ENCODE measurements at regions not wholly inside any gene's neighbourhood (a gene's known extent, or its start where the extent isn't known, plus 50 kb on each side); places are given as distances from the start of the nearest gene placed in this dataset.

DNA sequence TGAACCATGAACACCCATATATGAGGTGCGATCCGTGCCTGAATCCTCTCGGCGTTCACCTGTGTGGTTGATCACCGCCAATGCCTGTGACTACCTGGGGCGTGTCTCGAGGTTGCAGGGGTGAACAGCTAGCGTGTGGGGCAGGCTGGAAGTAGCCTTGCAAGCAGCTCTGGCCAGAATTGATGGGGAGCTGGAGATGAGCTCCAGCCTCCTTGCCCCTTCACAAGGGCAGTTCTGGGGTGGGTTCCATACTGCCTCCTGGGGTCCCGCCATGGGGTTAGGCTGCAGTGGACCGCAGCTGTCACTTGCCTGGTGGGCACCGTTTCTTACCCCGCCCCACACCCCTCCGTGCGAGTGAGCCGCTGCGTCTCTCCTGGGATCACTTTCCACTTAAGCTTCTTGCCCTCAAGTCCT is 154.5 kb upstream of the SOX1 start:
- DNase-seq, result no peak

DNA sequence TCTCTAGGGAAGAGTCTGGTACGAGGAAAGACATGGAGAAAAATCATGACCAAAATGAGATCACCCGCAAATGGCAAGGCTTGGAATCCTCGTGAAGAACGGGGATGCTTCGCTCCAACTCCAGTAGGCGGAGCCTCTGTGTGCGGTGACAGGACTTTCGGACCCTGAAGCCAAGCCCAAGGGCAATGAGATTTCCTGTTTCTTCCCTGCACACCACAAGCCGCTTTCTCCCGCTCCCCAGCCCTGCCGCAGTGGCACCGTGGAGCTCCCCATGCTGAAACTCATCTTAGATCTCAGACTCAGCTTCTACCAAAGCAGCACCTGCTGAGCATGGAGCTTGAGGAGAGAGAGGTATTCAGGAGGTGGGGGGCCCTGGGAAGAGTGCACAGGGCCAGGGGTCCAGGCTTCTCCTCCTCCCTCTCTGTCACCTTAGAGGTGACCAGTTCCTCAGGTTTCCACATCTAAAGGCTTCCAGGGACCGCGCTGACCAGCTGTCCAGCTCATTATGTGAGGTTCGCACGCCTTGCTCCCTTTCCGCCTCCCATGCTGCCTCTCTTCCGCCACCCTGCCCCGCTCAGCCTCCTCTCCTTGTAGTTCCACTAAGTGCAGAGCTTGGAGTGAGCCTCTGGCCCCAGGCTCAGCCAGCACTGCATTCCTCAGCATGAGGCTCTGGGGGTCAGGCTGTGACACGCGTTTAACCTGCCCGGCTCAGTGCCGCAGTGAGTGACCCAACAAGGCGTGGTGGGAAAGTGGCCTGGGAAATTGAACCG is 153.8 kb upstream of the SOX1 start:
- DNase-seq, result no peak

GRCh38 chr13:111913761-111914140 is 153.2 kb upstream of the SOX1 start:
- peak; percentile 18 for DNase-seq

GRCh38 chr13:111914241-111915103 is 152.5 kb upstream of the SOX1 start:
- no peak for DNase-seq

DNA sequence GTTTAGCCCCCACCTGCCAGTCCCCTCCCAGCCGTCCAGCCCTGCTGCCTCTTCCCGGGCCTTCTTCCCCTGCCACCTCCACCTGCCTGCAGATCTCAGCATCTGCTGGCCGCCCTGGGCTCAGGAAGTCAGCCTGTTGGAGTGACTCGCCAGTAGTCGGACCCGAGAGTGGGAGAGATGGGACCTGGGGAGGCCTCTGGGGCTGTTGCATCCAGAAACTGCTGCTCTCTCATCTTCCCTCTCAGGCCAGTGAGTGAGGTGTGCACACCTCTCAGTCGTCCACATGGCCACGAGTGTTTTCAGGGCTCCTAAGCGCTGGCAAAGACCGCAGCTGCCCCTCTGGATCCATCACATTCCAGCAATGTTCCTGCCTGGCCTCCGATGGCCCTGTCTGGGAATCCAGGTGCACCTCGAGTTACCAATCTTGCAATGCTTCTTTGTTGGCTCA is 151.8 kb upstream of the SOX1 start:
- DNase-seq, result no peak

- DNase-seq, result no peak
Observed at GRCh38 chr13:111916201-111916600, 150.7 kb upstream of the SOX1 start.

- no peak for DNase-seq
Observed at GRCh38 chr13:111917086-111917485, 149.9 kb upstream of the SOX1 start.

DNA sequence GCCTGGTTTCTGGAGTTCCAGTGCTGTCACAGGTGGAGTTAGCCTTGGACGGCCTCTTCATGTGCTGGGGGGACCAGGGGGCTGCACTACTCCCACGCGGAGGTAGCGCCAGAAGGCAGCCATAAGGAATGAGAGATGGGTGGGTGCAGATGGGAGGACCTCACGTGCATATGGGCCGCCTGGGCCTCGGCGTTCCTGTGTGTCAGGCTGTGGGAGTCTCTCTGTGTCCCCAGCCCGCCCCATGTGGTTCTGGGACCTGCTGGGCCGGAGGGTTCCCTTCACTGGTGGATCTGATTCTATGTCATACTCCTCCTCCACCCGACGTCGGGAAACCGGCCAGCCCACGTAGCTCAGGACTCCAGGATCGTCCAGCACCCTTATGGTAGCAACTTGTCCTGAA is 149.0 kb upstream of the SOX1 start:
- DNase-seq, result no peak

- DNase-seq, result no peak
Observed at GRCh38 chr13:111919286-111919685, 147.7 kb upstream of the SOX1 start.

DNA sequence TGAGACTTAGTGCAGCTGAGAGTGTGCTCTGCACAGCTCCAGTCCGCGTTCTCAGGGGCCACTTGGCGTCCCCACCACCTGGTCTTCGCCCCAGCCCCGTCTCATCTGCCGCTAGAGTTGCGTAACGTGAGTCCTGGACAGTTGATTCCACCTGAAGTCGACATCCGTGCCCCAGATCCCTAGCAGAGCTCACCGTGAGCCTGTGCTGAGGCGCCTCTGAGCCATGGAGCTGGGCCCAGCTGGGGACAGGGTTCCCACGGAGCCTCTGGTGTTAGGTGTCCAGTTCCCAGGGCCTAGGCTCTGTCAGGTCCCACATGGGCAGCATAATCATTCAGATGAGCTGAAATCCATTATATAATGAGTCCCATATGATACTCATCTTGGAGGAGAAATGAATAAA is 147.1 kb upstream of the SOX1 start:
- DNase-seq, result no peak

DNA sequence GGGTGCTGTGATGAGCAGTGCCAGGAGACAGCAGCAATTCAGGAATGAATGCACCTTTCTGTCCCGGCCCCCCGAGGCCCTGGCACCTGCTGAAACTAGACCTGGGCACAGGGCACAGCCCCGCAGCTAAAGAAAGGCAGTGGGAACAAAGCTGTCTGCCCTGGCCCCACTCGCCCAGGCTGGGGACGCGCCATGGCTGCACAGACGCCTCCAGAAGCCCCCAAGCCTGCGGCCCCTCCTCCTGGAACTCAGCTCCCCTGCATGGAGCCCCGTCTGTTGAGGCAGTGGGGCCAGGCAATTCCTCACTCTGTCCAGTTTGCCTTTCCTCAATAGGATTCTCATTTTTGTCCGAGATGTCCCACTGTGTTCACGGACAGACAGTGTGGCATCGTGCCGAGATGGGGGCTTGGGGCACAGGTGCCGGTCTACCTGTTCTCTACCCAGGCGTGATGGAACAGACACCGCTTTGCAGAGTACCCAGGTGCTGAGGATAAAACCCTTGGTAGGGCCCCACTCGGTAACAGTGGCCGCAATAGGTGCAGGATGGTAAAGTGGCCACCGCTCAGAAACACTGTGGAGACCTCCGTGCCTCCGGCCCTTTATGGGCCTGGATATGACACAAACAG is 146.5 kb upstream of the SOX1 start:
- no peak for DNase-seq

DNA sequence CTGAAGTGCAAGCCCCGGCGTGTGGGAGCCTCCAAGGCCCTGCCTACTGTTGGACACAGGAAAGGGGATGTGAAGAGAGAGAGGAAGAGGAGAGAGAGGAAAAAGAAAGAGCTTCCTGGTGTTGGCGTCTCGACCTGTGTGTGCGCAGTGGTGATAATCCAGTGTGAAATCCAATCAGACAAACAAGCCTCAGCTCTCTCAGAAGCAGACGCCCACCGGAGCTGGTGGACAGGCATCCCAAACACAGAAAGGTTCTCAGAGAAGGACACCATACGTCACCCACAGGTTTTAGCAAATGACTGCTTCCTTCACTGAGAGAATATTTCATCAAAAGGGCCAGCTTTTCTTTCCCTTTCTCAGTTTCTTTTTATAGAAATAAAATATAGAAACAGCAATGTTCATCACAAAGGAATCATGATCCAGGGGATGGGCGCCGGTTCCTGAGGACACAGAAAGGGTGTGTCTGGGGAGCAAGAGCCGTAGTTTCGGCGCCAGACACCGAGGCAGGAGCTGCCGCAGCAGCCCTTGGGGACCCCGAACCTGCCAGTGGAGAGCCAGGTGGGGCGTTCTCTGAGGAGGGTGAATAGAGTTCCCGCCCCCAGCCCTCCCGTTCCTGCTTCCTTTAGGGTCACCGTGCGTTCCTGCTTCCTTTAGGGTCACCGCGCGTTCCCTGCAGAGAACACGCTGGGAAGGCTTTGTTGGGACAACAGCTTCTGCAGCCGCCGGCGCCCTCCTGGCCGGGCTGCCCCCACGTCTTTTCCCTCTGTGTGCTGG is 145.8 kb upstream of the SOX1 start:
- DNase-seq, result no peak

- no peak for DNase-seq
Observed at GRCh38 chr13:111922086-111922485, 144.9 kb upstream of the SOX1 start.

DNA sequence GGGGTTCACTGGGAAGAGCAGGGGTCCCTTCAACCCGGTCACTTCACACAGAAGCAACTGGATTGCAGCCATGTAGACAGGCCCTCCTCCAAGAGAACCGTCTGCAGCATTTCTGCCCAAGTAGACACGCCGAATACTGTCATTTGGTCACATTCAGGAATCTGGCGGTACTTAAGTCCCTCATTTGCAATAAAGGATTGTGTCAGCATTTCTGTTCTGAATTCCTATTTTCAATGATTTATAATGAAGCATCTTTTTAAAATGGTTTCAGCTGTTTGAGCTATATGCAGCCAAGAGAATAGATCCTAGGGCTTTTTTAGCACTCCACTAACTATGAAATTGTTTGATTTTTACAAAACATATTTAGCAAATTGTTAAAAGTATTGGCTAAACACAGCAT is 143.5 kb upstream of the SOX1 start:
- no peak for DNase-seq

GRCh38 chr13:111923991-111924677 is 142.8 kb upstream of the SOX1 start:
- no peak for DNase-seq

DNA sequence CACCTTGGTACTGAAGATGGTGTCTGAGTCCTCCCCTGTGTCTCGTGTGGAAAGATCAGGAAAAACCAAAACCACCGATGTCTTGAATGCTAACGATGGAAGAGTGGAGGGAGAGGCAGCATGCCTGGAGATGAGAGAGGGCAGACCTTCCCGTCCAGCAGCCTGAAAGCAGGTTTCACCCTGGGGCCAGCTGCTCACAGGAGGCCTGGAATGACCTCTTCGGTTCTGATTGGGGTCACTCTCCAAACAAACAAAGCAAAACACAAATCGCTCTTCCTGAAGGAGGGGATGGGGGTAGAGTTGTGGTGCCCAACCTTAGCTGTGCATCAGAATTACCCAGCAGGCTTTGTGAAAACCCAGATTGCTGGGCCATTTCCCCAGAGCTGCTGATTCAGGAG is 142.3 kb upstream of the SOX1 start:
- no peak for DNase-seq

GRCh38 chr13:111925146-111925875 is 141.6 kb upstream of the SOX1 start:
- no peak for DNase-seq

GRCh38 chr13:111926501-111927180 is 140.3 kb upstream of the SOX1 start:
- DNase-seq, result no peak

DNA sequence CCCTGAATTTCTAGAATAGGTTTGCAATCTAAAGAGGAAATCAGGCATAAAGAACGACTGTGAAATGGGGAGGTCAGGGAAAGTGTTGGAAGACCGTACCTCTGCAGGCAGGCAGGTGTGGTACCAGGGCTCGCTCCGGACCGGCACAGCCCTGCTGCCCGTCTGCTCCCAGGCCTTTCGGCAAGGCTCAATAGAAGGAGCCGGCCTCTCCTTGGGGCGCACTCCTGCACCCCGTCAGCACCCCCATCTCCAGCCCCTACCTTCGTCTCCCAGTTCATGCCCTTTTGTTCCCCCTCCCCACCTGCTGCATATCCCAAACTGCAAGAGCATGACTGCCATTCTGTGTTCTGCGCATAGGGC is 139.8 kb upstream of the SOX1 start:
- no peak for DNase-seq

- DNase-seq, result no peak
Observed at GRCh38 chr13:111929036-111929616, 137.8 kb upstream of the SOX1 start.

All from NCI-H146 (cell line).